CD4-positive, alpha-beta T cell treated with Interleukin-17A for 4 hours (primary cell): ENCODE measurements at regions not wholly inside any gene's neighbourhood (a gene's known extent, or its start where the extent isn't known, plus 50 kb on each side); places are given as distances from the start of the nearest gene placed in this dataset.

ENCODE experiments used
- DNase-seq: peaks from one replicate; pipeline ENCODE4 v3.0.0-alpha.2; 2020; ENCODE audit warnings: mixed read lengths

- no peak for DNase-seq
These were observed 187.7 kb upstream of the CHRNA7 start for GRCh38 chr15:31842532-31843195.

GRCh38 chr15:31843426-31844055 lies 186.8 kb upstream of the CHRNA7 start:
- DNase-seq: no peak

GRCh38 chr15:31845791-31846190 lies 184.5 kb upstream of the CHRNA7 start:
- no peak for DNase-seq

GRCh38 chr15:31847961-31848360 lies 182.4 kb upstream of the CHRNA7 start:
- DNase-seq: no peak

GRCh38 chr15:31848621-31849020 lies 181.7 kb upstream of the CHRNA7 start:
- DNase-seq: no peak

GRCh38 chr15:31852933-31853799 lies 177.1 kb upstream of the CHRNA7 start:
- DNase-seq: no peak

GRCh38 chr15:31856581-31856980 lies 173.7 kb upstream of the CHRNA7 start:
- no peak for DNase-seq

- no peak for DNase-seq
These were observed 173.1 kb upstream of the CHRNA7 start for GRCh38 chr15:31857194-31857593.

- DNase-seq: no peak
These were observed 172.3 kb upstream of the CHRNA7 start for GRCh38 chr15:31858026-31858425.

GRCh38 chr15:31866248-31866647 lies 164.1 kb upstream of the CHRNA7 start:
- DNase-seq: no peak

GRCh38 chr15:31867536-31868442 lies 162.5 kb upstream of the CHRNA7 start:
- peak; percentile 76 for DNase-seq

GRCh38 chr15:31869686-31870307 lies 160.5 kb upstream of the CHRNA7 start:
- peak; percentile 5 for DNase-seq

- peak; percentile 88 for DNase-seq
These were observed 159.8 kb upstream of the CHRNA7 start, which contains the start of gene OTUD7A for GRCh38 chr15:31870328-31871165. TSS of gene OTUD7A (minus strand) at chr15:31870673.

- no peak for DNase-seq
These were observed 159.0 kb upstream of the CHRNA7 start for GRCh38 chr15:31871166-31871886.

- DNase-seq: no peak
These were observed 158.4 kb upstream of the CHRNA7 start for GRCh38 chr15:31871887-31872281.

- DNase-seq: no peak
These were observed 143.1 kb upstream of the CHRNA7 start for GRCh38 chr15:31887246-31887645.

- DNase-seq: no peak
These were observed 137.8 kb upstream of the CHRNA7 start for GRCh38 chr15:31892513-31892912.

- no peak for DNase-seq
These were observed 136.5 kb upstream of the CHRNA7 start for GRCh38 chr15:31893780-31894179.

GRCh38 chr15:31897746-31898145 lies 132.6 kb upstream of the CHRNA7 start:
- DNase-seq: no peak

GRCh38 chr15:31901501-31901900 lies 128.8 kb upstream of the CHRNA7 start:
- no peak for DNase-seq
